ENCODE measurements at regions not wholly inside any gene's neighbourhood (a gene's known extent, or its start where the extent isn't known, plus 50 kb on each side); places are given as distances from the start of the nearest gene placed in this dataset.

- Histone ChIP-seq H3K4me1 (ENCODE audit: insufficient read depth, low read length) (peaks cover 14% of the 10 kb centered on the region), H3K9me3 (ENCODE audit: low read depth, low read length) (no peaks in the 10 kb centered on the region), H3K27me3 (ENCODE audit: insufficient read depth, low read length) (no peaks in the 10 kb centered on the region), H3K4me3 (ENCODE audit: low read length) (no peak overlapping the region)
These were observed 1168.2 kb upstream of the ZEB2 start for GRCh38 chr2:145688156-145688555.

GRCh38 chr2:145687442-145688134, 1167.7 kb upstream of the ZEB2 start:
- peaks cover 11% of the 10 kb centered on the region for H3K4me1 ChIP-seq (ENCODE audit: insufficient read depth, low read length)
- no peaks in the 10 kb centered on the region for H3K9me3 ChIP-seq (ENCODE audit: low read depth, low read length)
- no peak overlapping the region for H3K4me3 ChIP-seq (ENCODE audit: low read length)

GRCh38 chr2:145685383-145686050, 1165.6 kb upstream of the ZEB2 start:
- Histone ChIP-seq H3K4me3 (ENCODE audit: low read length) (no peak overlapping the region), H3K9me3 (ENCODE audit: low read depth, low read length) (no peaks in the 10 kb centered on the region), H3K4me1 (ENCODE audit: insufficient read depth, low read length) (peaks cover 17% of the 10 kb centered on the region), H3K27me3 (ENCODE audit: insufficient read depth, low read length) (no peaks in the 10 kb centered on the region)

More at GRCh38 chr2:145687442-145688134, 1167.7 kb upstream of the ZEB2 start:
- H3K27me3 ChIP-seq (ENCODE audit: insufficient read depth, low read length), result no peaks in the 10 kb centered on the region

GRCh38 chr2:145682546-145683157, 1162.7 kb upstream of the ZEB2 start:
- no peaks in the 10 kb centered on the region for H3K9me3 ChIP-seq (ENCODE audit: low read depth, low read length)
- no peaks in the 10 kb centered on the region for H3K27me3 ChIP-seq (ENCODE audit: insufficient read depth, low read length)
- no peak overlapping the region for H3K4me3 ChIP-seq (ENCODE audit: low read length)
- peaks cover 11% of the 10 kb centered on the region for H3K4me1 ChIP-seq (ENCODE audit: insufficient read depth, low read length)

- no peak overlapping the region for H3K4me3 ChIP-seq (ENCODE audit: low read length)
These were observed 1160.4 kb upstream of the ZEB2 start for GRCh38 chr2:145680276-145680675.

GRCh38 chr2:145677371-145677770, 1157.5 kb upstream of the ZEB2 start:
- Histone ChIP-seq H3K4me3 (ENCODE audit: low read length) (no peak overlapping the region), H3K4me1 (ENCODE audit: insufficient read depth, low read length) (peaks cover 6% of the 10 kb centered on the region), H3K9me3 (ENCODE audit: low read depth, low read length) (no peaks in the 10 kb centered on the region), H3K27me3 (ENCODE audit: insufficient read depth, low read length) (no peaks in the 10 kb centered on the region)

More at GRCh38 chr2:145680276-145680675, 1160.4 kb upstream of the ZEB2 start:
- Histone ChIP-seq H3K9me3 (ENCODE audit: low read depth, low read length) (no peaks in the 10 kb centered on the region), H3K4me1 (ENCODE audit: insufficient read depth, low read length) (peaks cover 6% of the 10 kb centered on the region), H3K27me3 (ENCODE audit: insufficient read depth, low read length) (no peaks in the 10 kb centered on the region)

- no peak overlapping the region for H3K4me3 ChIP-seq (ENCODE audit: low read length)
- H3K4me1 ChIP-seq (ENCODE audit: insufficient read depth, low read length), result no peaks in the 10 kb centered on the region
- H3K27me3 ChIP-seq (ENCODE audit: insufficient read depth, low read length), result no peaks in the 10 kb centered on the region
- H3K9me3 ChIP-seq (ENCODE audit: low read depth, low read length), result no peaks in the 10 kb centered on the region
These were observed 1154.8 kb upstream of the ZEB2 start for GRCh38 chr2:145674705-145675104.

- Histone ChIP-seq H3K4me3 (ENCODE audit: low read length) (no peak overlapping the region), H3K4me1 (ENCODE audit: insufficient read depth, low read length) (no peaks in the 10 kb centered on the region), H3K9me3 (ENCODE audit: low read depth, low read length) (no peaks in the 10 kb centered on the region), H3K27me3 (ENCODE audit: insufficient read depth, low read length) (no peaks in the 10 kb centered on the region)
These were observed 1149.4 kb upstream of the ZEB2 start for GRCh38 chr2:145669301-145669700.

- Histone ChIP-seq H3K27me3 (ENCODE audit: insufficient read depth, low read length) (no peaks in the 10 kb centered on the region), H3K9me3 (ENCODE audit: low read depth, low read length) (no peaks in the 10 kb centered on the region), H3K4me1 (ENCODE audit: insufficient read depth, low read length) (no peaks in the 10 kb centered on the region), H3K4me3 (ENCODE audit: low read length) (no peak overlapping the region)
These were observed 1146.6 kb upstream of the ZEB2 start for GRCh38 chr2:145666552-145666951.

GRCh38 chr2:145657265-145657664, 1137.3 kb upstream of the ZEB2 start:
- no peaks in the 10 kb centered on the region for H3K9me3 ChIP-seq (ENCODE audit: low read depth, low read length)
- H3K27me3 ChIP-seq (ENCODE audit: insufficient read depth, low read length), result no peaks in the 10 kb centered on the region
- H3K4me1 ChIP-seq (ENCODE audit: insufficient read depth, low read length), result no peaks in the 10 kb centered on the region
- no peak overlapping the region for H3K4me3 ChIP-seq (ENCODE audit: low read length)

GRCh38 chr2:145655165-145655765, 1135.3 kb upstream of the ZEB2 start:
- Histone ChIP-seq H3K4me1 (ENCODE audit: insufficient read depth, low read length) (no peaks in the 10 kb centered on the region), H3K9me3 (ENCODE audit: low read depth, low read length) (no peaks in the 10 kb centered on the region), H3K27me3 (ENCODE audit: insufficient read depth, low read length) (no peaks in the 10 kb centered on the region), H3K4me3 (ENCODE audit: low read length) (no peak overlapping the region)

- H3K27me3 ChIP-seq (ENCODE audit: insufficient read depth, low read length), result no peaks in the 10 kb centered on the region
- no peaks in the 10 kb centered on the region for H3K9me3 ChIP-seq (ENCODE audit: low read depth, low read length)
- no peak overlapping the region for H3K4me3 ChIP-seq (ENCODE audit: low read length)
- no peaks in the 10 kb centered on the region for H3K4me1 ChIP-seq (ENCODE audit: insufficient read depth, low read length)
These were observed 1134.8 kb upstream of the ZEB2 start for GRCh38 chr2:145654746-145655145.

GRCh38 chr2:145654156-145654555, 1134.2 kb upstream of the ZEB2 start:
- Histone ChIP-seq H3K27me3 (ENCODE audit: insufficient read depth, low read length) (no peaks in the 10 kb centered on the region), H3K4me1 (ENCODE audit: insufficient read depth, low read length) (no peaks in the 10 kb centered on the region), H3K4me3 (ENCODE audit: low read length) (no peak overlapping the region), H3K9me3 (ENCODE audit: low read depth, low read length) (no peaks in the 10 kb centered on the region)

- Histone ChIP-seq H3K27me3 (ENCODE audit: insufficient read depth, low read length) (no peaks in the 10 kb centered on the region), H3K9me3 (ENCODE audit: low read depth, low read length) (no peaks in the 10 kb centered on the region), H3K4me3 (ENCODE audit: low read length) (no peak overlapping the region), H3K4me1 (ENCODE audit: insufficient read depth, low read length) (no peaks in the 10 kb centered on the region)
These were observed 1133.6 kb upstream of the ZEB2 start for GRCh38 chr2:145653553-145653952.

All from mononuclear cell (primary cell).